ENCODE measurements at regions not wholly inside any gene's neighbourhood (a gene's known extent, or its start where the extent isn't known, plus 50 kb on each side); places are given as distances from the start of the nearest gene placed in this dataset.

DNA sequence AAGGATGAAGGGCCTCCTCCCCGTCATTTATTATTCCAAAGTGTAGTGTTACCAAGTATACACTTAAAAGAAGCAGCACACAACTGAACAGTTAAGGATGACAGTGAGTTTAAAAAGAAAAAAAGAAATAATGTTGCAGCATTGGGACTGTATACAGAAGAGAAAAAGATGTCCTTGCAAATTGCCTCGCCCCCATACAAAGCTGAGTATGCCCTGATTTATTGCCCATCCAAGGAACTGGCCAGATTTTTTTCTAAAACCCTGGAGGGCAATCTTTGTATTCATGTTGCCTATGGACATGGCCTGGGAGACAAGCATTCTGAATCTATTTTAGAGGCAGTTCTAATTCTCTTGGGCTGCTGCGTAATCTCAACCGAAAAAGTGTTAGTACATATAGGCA lies 182.7 kb upstream of the NR4A3 start:
- WGBS (ENCODE audit: low lambda C conversion rate): 49% methylated on average over 4 of the region's 4 CpGs
- POLR2A ChIA-PET: no interaction called here
- FAIRE-seq: no peak
- TF ChIP-seq SKI (IDR thresholded peaks at IDR 0.05; ENCODE audit: partially characterized antibody) (no peak), ZSCAN30 (CRISPR knock-in tag; IDR thresholded peaks at IDR 0.05) (no peak), NCOA5 (CRISPR knock-in tag; IDR thresholded peaks at IDR 0.05) (no peak), PAWR (CRISPR knock-in tag; IDR thresholded peaks at IDR 0.05; ENCODE audit: borderline replicate concordance) (no peak), YY1 (IDR thresholded peaks at IDR 0.05; ENCODE audit: insufficient read depth, insufficient replicate concordance, low read depth, low read length) (no peak), ZNF720 (CRISPR knock-in tag; IDR thresholded peaks at IDR 0.05) (no peak), FOXO1 (CRISPR knock-in tag; IDR thresholded peaks at IDR 0.05) (no peak), TCF7 (IDR thresholded peaks at IDR 0.05; ENCODE audit: low read depth) (no peak), SMAD9 (CRISPR knock-in tag; IDR thresholded peaks at IDR 0.05) (no peak)
- TF ChIP-seq, protein P1, sequence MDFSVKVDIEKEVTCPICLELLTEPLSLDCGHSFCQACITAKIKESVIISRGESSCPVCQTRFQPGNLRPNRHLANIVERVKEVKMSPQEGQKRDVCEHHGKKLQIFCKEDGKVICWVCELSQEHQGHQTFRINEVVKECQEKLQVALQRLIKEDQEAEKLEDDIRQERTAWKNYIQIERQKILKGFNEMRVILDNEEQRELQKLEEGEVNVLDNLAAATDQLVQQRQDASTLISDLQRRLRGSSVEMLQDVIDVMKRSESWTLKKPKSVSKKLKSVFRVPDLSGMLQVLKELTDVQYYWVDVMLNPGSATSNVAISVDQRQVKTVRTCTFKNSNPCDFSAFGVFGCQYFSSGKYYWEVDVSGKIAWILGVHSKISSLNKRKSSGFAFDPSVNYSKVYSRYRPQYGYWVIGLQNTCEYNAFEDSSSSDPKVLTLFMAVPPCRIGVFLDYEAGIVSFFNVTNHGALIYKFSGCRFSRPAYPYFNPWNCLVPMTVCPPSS (IDR thresholded peaks at IDR 0.05): no peak
- TF ChIP-seq, protein P2, sequence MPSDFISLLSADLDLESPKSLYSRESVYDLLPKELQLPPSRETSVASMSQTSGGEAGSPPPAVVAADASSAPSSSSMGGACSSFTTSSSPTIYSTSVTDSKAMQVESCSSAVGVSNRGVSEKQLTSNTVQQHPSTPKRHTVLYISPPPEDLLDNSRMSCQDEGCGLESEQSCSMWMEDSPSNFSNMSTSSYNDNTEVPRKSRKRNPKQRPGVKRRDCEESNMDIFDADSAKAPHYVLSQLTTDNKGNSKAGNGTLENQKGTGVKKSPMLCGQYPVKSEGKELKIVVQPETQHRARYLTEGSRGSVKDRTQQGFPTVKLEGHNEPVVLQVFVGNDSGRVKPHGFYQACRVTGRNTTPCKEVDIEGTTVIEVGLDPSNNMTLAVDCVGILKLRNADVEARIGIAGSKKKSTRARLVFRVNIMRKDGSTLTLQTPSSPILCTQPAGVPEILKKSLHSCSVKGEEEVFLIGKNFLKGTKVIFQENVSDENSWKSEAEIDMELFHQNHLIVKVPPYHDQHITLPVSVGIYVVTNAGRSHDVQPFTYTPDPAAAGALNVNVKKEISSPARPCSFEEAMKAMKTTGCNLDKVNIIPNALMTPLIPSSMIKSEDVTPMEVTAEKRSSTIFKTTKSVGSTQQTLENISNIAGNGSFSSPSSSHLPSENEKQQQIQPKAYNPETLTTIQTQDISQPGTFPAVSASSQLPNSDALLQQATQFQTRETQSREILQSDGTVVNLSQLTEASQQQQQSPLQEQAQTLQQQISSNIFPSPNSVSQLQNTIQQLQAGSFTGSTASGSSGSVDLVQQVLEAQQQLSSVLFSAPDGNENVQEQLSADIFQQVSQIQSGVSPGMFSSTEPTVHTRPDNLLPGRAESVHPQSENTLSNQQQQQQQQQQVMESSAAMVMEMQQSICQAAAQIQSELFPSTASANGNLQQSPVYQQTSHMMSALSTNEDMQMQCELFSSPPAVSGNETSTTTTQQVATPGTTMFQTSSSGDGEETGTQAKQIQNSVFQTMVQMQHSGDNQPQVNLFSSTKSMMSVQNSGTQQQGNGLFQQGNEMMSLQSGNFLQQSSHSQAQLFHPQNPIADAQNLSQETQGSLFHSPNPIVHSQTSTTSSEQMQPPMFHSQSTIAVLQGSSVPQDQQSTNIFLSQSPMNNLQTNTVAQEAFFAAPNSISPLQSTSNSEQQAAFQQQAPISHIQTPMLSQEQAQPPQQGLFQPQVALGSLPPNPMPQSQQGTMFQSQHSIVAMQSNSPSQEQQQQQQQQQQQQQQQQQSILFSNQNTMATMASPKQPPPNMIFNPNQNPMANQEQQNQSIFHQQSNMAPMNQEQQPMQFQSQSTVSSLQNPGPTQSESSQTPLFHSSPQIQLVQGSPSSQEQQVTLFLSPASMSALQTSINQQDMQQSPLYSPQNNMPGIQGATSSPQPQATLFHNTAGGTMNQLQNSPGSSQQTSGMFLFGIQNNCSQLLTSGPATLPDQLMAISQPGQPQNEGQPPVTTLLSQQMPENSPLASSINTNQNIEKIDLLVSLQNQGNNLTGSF (CRISPR knock-in tag; IDR thresholded peaks at IDR 0.05): no peak
- TF ChIP-seq, protein P3, sequence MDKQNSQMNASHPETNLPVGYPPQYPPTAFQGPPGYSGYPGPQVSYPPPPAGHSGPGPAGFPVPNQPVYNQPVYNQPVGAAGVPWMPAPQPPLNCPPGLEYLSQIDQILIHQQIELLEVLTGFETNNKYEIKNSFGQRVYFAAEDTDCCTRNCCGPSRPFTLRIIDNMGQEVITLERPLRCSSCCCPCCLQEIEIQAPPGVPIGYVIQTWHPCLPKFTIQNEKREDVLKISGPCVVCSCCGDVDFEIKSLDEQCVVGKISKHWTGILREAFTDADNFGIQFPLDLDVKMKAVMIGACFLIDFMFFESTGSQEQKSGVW (CRISPR knock-in tag; IDR thresholded peaks at IDR 0.05; ENCODE audit: borderline replicate concordance): no peak

More for the DNA sequence above, 182.7 kb upstream of the NR4A3 start:
- intact Hi-C loops (cut with micrococcal nuclease; ENCODE audit: unreplicated experiment) (no loop called here), in situ Hi-C loops (cut with HindIII; ENCODE audit: extremely low pct_ligation_motif_present, low pct_unique_long_range_greater_than_20kb) (no loop called here)
- H3K9me3 ChIP-seq (ENCODE audit: low read length): no peaks in the 10 kb centered on the region
- no peak overlapping the region for H3K27ac ChIP-seq (ENCODE audit: extremely low read length, insufficient read depth, low read length)
- DNase-seq (ENCODE audit: low spot score): no peak
- CTCF ChIA-PET (ENCODE audit: low intra/inter-chr PET ratio, low total read pairs): no interaction called here
- no peak overlapping the region for H3K4me2 ChIP-seq (ENCODE audit: low read depth, low read length)
- no peak overlapping the region for H2AFZ ChIP-seq (ENCODE audit: low read length)
- H3K79me2 ChIP-seq (ENCODE audit: insufficient read depth, low read length): no peaks in the 10 kb centered on the region
- H3K4me1 ChIP-seq (ENCODE audit: insufficient read depth, low read length): no peaks in the 10 kb centered on the region
- no peak for ATAC-seq
- no peaks in the 10 kb centered on the region for H3K36me3 ChIP-seq (replicated peaks in 1 of 2; ENCODE audit: control insufficient read depth in 1 of 2, insufficient read depth in 2 of 2, low read length in 2 of 2)
- no peak overlapping the region for H3K4me3 ChIP-seq (replicated peaks in 1 of 3; ENCODE audit: insufficient read depth in 1 of 3, low read depth in 2 of 3, low read length in 3 of 3)
- no peaks in the 10 kb centered on the region; a peak in 1 of 5 replicates for H3K27me3 ChIP-seq (ENCODE audit: control insufficient read depth in 1 of 2, insufficient read depth in 2 of 2, low read length in 2 of 2)
- BruUV-seq (replicated peaks): no TSS peak
- no peak overlapping the region for H3K9ac ChIP-seq (ENCODE audit: insufficient read depth, low read depth, low read length)
- H4K20me1 ChIP-seq (ENCODE audit: insufficient read depth, low read length): no peaks in the 10 kb centered on the region
